Psoas muscle (tissue), 7 donors: ENCODE measurements at regions not wholly inside any gene's neighbourhood (a gene's known extent, or its start where the extent isn't known, plus 50 kb on each side); places are given as distances from the start of the nearest gene placed in this dataset.

Experiments
- ATAC-seq, 4 donors: fragments of 200-7000 bp; cut with Tn5 transposase; one replicate each; pipeline ENCODE4 v1.9.1; 2020; ENCODE audit warnings: moderate library complexity in 3 of 4, mild to moderate bottlenecking in 2 of 4
- DNase-seq, 2 donors: peaks; one replicate each; pipeline ENCODE4 v3.0.0-alpha.2; 2020
- H3K27ac ChIP-seq: fragments of 200-600 bp; one replicate; pipeline ENCODE4 v1.8.0; 2022
- H3K27me3 ChIP-seq, 3 donors: fragments of 200-600 bp in 1 of 3; one replicate each; pipeline versions ENCODE4 v1.6.1 to v1.8.0; 2013 to 2022; ENCODE audit warnings: low read length in 2 of 3, mild to moderate bottlenecking in 2 of 3, moderate library complexity in 1 of 3; ENCODE audit not compliant: insufficient read depth in 3 of 3
- H3K36me3 ChIP-seq, 2 donors: fragments of 200-600 bp in 1 of 2; one replicate each; pipeline versions ENCODE4 v1.6.1 to v1.8.0; 2013 to 2022; ENCODE audit warnings: low read depth in 1 of 2, mild to moderate bottlenecking in 1 of 2, moderate library complexity in 1 of 2; ENCODE audit not compliant: insufficient read depth in 1 of 2
- H3K4me1 ChIP-seq: fragments of 200-600 bp; one replicate; pipeline ENCODE4 v1.8.0; 2022
- H3K4me3 ChIP-seq: fragments of 200-600 bp; one replicate; pipeline ENCODE4 v1.8.0; 2022; ENCODE audit warnings: mild to moderate bottlenecking
- H3K9me3 ChIP-seq: fragments of 200-600 bp; one replicate; pipeline ENCODE4 v1.8.0; 2022
- CTCF ChIP-seq: fragments of 200-600 bp; IDR thresholded peaks from one replicate; pipeline ENCODE4 v1.8.0; 2022; ENCODE audit warnings: antibody characterized with exemption
- WGBS, 3 donors: extraction: QIAGEN DNeasy Blood & Tissue Kit; methylation state at CpG; one replicate each; pipeline versions ENCODE4 v1.1.6 to v1.1.7; 2013; 5-methylcytosine and 5-hydroxymethylcytosine counted together
- intact Hi-C, 2 donors: fragments of 100-400 bp; cut with DNase I; formaldehyde crosslinking; loops; one replicate each; pipeline versions ENCODE4 v1.11.0 to v1.14.2; 2022
- donor health status: healthy with polysubstance abuse.
- donor health status: DM: no; HTN: no; CAD: no; lungs with moderate emphysema.
- donor health status: Bipolar disorder and iron deficiency.
- donor health status: healthy.
- donor health status: DM: yes; HTN: yes; CAD: no.
- donor health status: DM: no; HTN: no; CAD: no.
- donor health status: DM: yes; HTN: yes; CAD: no.

DNA sequence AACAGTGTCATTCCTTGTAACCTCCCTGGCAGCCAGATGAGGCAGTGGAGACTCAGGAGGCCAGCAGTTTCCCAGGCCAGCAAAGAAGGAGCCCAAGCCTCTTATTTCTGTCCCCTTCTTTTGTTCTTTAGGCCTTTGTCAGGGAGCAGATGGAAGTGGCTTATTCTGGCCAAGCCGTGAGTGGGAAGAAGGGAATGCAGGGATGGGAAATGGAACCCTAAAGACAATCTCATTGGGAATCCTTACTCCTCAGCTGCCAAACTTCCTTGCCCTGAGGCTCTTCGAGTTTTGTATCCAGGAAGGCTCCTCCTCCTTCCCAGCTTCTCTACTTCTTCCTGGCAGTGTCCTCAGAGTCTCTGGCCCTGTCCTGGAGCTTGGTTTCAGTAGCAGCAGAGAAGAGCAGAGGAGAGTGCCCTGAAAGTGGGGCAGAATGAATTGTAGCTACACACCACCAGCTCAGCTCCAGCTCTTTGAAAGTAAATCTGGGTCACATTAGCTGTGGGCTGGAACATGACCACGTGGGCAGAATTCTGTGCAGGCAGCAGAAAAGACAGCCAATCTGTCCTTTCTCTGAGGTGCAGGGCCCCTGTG is 63.9 kb downstream of the NDUFS5 start:
- TF ChIP-seq CTCF = no peak
- Histone ChIP-seq H3K27me3 (no peaks in the 10 kb centered on the region), H3K9me3 (no peaks in the 10 kb centered on the region), H3K36me3 (no peaks in the 10 kb centered on the region), H3K4me1 (peaks cover 30% of the 10 kb centered on the region), H3K27ac (peak overlapping the region; percentile 51), H3K4me3 (no peak overlapping the region)
- ATAC-seq (peak; percentile 53 to 73 (median 71)), DNase-seq (no peak)
- intact Hi-C loops = loop anchor here (5.0 to 10.0 kb wide), 5 partner anchors 173 to 445 kb away; partner anchors contain the start of gene MYCBP (in 1 of the 2)
- 15 to 34% (median 27%) methylated on average over 3 of the region's 3 CpGs for WGBS, 3 donors

DNA sequence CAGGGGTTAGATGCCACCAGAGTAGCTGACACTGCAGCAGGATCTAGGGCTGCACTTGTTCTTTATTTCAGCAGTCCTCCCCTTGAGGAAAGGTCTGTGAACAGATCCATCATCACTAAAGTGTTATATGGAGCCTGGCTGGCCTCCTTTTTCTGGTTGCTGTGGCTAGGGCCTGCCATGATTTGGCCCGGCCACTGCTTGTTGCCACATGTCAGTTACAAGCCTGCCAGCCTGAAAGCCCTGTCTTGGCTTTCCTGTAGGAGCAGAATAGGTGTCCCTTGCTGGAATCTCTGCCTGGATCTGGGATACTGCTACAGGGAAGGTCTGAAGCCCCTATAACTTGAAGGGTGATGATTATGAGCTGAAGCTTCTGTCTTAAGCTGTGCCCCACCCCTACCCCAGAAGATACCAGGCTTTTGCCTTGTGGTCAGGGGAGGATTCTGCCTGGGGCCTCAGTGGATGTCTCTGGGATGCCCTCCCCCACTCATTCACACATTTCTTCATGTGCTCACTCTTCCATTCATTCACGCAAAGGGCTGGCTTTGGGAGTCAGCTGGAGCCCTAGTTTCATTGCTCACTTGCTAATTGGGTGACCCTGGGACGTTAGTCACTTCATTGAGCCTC is 64.7 kb downstream of the NDUFS5 start:
- TF ChIP-seq CTCF = no peak

DNA sequence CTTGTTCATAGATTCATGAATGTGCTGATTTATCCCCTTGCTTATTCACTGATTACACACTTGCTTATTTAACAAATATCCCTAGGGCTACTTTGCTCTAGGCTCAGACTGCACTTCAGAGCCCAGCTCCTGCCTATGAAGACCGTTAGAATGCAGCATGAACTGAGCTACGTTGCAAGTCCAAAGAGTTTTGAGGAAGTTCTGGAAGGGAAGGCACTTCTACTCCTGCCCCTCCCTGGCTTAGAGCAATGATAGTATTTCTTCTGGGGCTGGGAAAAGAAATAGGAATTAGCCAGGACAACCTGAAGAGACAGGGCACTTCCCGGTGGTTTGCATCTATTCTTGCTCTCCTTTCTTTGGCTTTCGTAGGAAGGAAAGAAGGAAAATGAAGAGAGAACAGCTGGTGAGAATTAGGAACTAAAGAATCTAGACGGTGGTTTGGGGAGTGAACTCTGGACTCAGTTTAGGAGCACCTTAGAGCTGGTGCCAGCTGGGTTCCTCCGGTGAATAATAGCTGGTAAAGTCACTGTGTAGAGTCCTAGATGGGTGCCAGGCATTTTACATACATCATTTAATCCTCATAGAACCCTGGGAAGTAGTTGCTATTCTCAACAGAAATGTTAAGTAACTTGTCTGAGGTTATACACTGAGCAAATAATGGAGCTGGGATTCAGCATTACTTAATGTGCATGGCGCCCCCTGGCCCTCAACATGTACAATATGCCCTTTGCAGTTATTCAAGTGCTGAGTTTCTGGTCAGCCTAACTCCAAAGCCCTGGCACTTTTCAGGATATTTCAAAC is 65.9 kb downstream of the NDUFS5 start:
- ATAC-seq (peak; percentile 51 to 79 (median 56)), DNase-seq (peak; percentile 75 to 79)
- Histone ChIP-seq H3K4me1 (peaks cover 30% of the 10 kb centered on the region), H3K4me3 (no peak overlapping the region), H3K27ac (no peak overlapping the region), H3K27me3 (no peaks in the 10 kb centered on the region), H3K36me3 (no peaks in the 10 kb centered on the region), H3K9me3 (no peaks in the 10 kb centered on the region)
- TF ChIP-seq CTCF = peak; percentile 57
- intact Hi-C loops = loop anchor here (2.0 to 10.0 kb wide), 6 partner anchors 65 to 443 kb away; partner anchors contain the start of genes MYCBP (in 1 of the 2) and NDUFS5 (in 1 of the 2)
- WGBS, 3 donors = 40 to 57% (median 53%) methylated on average over 7 of the region's 7 CpGs

More for the DNA sequence above, 64.7 kb downstream of the NDUFS5 start:
- Histone ChIP-seq H3K27ac (peak overlapping the region; percentile 51), H3K4me1 (peaks cover 30% of the 10 kb centered on the region), H3K4me3 (no peak overlapping the region), H3K9me3 (no peaks in the 10 kb centered on the region), H3K36me3 (no peaks in the 10 kb centered on the region), H3K27me3 (no peaks in the 10 kb centered on the region)
- ATAC-seq = peak in 3 of 4 donors; percentile 27 to 52 (median 51)
- 62 to 77% (median 69%) methylated on average over 3 of the region's 3 CpGs for WGBS, 3 donors
- intact Hi-C loops = loop anchor here (5.0 to 10.0 kb wide), 5 partner anchors 174 to 444 kb away; partner anchors contain the start of gene MYCBP (in 1 of the 2)
- no peak for DNase-seq

DNA sequence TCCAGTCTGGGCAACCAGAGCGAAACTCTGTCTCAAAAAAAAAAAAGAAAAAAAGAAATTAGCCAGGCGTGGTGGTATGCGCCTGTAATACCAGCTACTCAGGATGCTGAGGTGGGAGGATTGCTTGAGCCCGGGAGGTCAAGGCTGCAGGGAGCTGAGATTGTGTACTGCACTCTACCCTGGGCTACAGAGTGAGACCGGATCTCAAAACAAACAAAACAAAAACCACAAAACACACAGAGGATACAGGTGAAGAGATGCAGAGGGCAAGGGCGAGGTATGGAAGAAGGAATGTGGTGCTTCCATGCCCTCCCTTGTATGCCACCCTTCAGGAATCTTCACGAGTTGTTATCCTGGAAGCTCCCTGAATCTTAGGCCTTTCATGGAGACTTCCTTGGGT is 68.5 kb downstream of the NDUFS5 start:
- DNase-seq (no peak), ATAC-seq (no peak)
- H3K4me3 ChIP-seq = no peak overlapping the region
- H3K36me3 ChIP-seq = no peaks in the 10 kb centered on the region
- intact Hi-C loops = loop anchor here (5.0 to 10.0 kb wide), 5 partner anchors 177 to 440 kb away; partner anchors contain the start of gene MYCBP (in 1 of the 2)
- no peak for TF ChIP-seq CTCF
- no peaks in the 10 kb centered on the region for H3K9me3 ChIP-seq
- 89 to 93% (median 92%) methylated on average over 7 of the region's 7 CpGs for WGBS, 3 donors
- no peaks in the 10 kb centered on the region for H3K27me3 ChIP-seq
- peaks cover 25% of the 10 kb centered on the region for H3K4me1 ChIP-seq
- no peak overlapping the region for H3K27ac ChIP-seq
